OCI-LY7 (cell line): ENCODE measurements at regions not wholly inside any gene's neighbourhood (a gene's known extent, or its start where the extent isn't known, plus 50 kb on each side); places are given as distances from the start of the nearest gene placed in this dataset.

ENCODE experiments used
- BruUV-seq: library from RNA; stranded (reverse); fragments of 400-500 nt; replicated peaks from 2 replicates; lab custom pipeline; 2021; lab: Mats Ljungman, UMichigan
- CTCF ChIA-PET: fragments of 300-600 bp; sonication (Branson Sonifier 250); formaldehyde crosslinking; loops from one replicate; lab custom pipeline; 2022; ENCODE audit warnings: antibody characterized with exemption; ENCODE audit not compliant: unreplicated experiment; lab: Charles Lee
- POLR2A ChIA-PET: fragments of 300-600 bp; sonication (Branson Sonifier 250); formaldehyde crosslinking; loops from one replicate; lab custom pipeline; 2022; ENCODE audit warnings: antibody characterized with exemption; lab: Charles Lee
- DNase-seq: peaks from one replicate; pipeline ENCODE4 v3.0.0-alpha.2; 2015; ENCODE audit warnings: low spot score
- H2AFZ ChIP-seq: fragments of 200-600 bp; sonication (generic), shearing (Covaris generic); 2 replicates; pipeline ENCODE4 v1.6.1; 2014; ENCODE audit warnings: mild to moderate bottlenecking, antibody characterized with exemption, low read length, moderate library complexity
- H3K27ac ChIP-seq: fragments of 200-600 bp; sonication (generic); 2 replicates; pipeline ENCODE4 v1.5.1; 2014; ENCODE audit warnings: mixed run types, low read depth, mild to moderate bottlenecking, moderate library complexity, low read length, inconsistent platforms; ENCODE audit not compliant: poor library complexity, severe bottlenecking
- H3K36me3 ChIP-seq: fragments of 200-600 bp; sonication (generic); 2 replicates; pipeline ENCODE4 v1.6.1; 2014; ENCODE audit warnings: mild to moderate bottlenecking, antibody characterized with exemption, low read length, moderate library complexity, mixed read lengths; ENCODE audit not compliant: insufficient read depth
- H3K4me1 ChIP-seq: fragments of 200-600 bp; sonication (generic); 2 replicates; pipeline ENCODE4 v1.5.1; 2014; ENCODE audit warnings: mild to moderate bottlenecking, low read length; ENCODE audit not compliant: insufficient read depth, poor library complexity, severe bottlenecking
- H3K4me2 ChIP-seq: fragments of 200-600 bp; sonication (generic); 2 replicates; pipeline ENCODE4 v1.6.1; 2014; ENCODE audit warnings: mild to moderate bottlenecking, low read length
- H3K4me3 ChIP-seq: fragments of 200-600 bp; sonication (generic); 2 replicates; pipeline ENCODE4 v1.5.1; 2014; ENCODE audit warnings: mild to moderate bottlenecking, low read depth, low read length; ENCODE audit not compliant: poor library complexity, severe bottlenecking
- H3K79me2 ChIP-seq: fragments of 200-600 bp; sonication (generic); 2 replicates; pipeline ENCODE4 v1.6.1; 2016; ENCODE audit warnings: low read depth, mild to moderate bottlenecking, low read length, moderate library complexity, mixed read lengths; ENCODE audit not compliant: insufficient read depth
- H3K9me2 ChIP-seq: fragments of 200-600 bp; sonication (generic); 2 replicates; pipeline ENCODE4 v1.6.1; 2016; ENCODE audit warnings: mild to moderate bottlenecking, low read length, mixed read lengths; ENCODE audit not compliant: insufficient read depth
- H3K9me3 ChIP-seq: fragments of 200-600 bp; sonication (generic); 2 replicates; pipeline ENCODE4 v1.6.1; 2014; ENCODE audit warnings: mild to moderate bottlenecking, mixed run types, low read length, mixed read lengths
- H4K20me1 ChIP-seq: fragments of 200-600 bp; sonication (generic); 2 replicates; pipeline ENCODE4 v1.6.1; 2014; ENCODE audit warnings: mild to moderate bottlenecking, antibody characterized with exemption, low read length, moderate library complexity, mixed read lengths; ENCODE audit not compliant: insufficient read depth
- EZH2phosphoT487 ChIP-seq: fragments of 200-600 bp; sonication (generic); IDR thresholded peaks from 2 replicates; pipeline ENCODE4 v1.6.1; 2018; ENCODE audit warnings: low read depth, borderline replicate concordance, mild to moderate bottlenecking, mixed run types, antibody characterized with exemption, low read length, moderate library complexity, mixed read lengths
- intact Hi-C: fragments of 100-400 bp; cut with micrococcal nuclease; formaldehyde crosslinking; loops from one replicate; pipeline ENCODE4 v1.10.0; 2022; ENCODE audit not compliant: unreplicated experiment
- TF ChIP-seq, protein P1 (sequence below): fragments of 200-600 bp; sonication (generic); conservative IDR thresholded peaks from 2 replicates; pipeline ENCODE4 v1.5.1; 2014; ENCODE audit warnings: mild to moderate bottlenecking, antibody characterized with exemption, low read length, moderate library complexity, mixed read lengths

DNA sequence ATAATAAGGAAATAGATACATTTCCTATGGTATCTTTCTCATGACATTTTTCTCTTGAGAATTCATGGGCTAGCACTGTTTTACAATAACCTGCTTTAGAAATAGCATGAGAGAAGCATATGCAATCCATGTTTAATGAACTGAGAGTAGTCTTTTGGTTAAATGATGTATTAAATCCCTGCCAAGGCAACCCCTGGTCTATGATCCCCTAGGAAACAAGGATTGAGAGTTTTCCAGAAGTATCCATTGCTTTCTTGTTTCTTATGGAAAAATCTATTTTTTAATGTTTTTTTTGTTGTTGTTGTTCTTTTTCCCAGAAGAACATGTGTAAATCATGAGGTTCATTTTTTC, 390.5 kb upstream of the HSF2 start:
- POLR2A ChIA-PET = interaction anchor here (1.2 kb wide), 1 partner anchor 10 kb away, joined by 3 read pairs; no protein-coding TSS in a partner anchor
- H3K4me1 ChIP-seq = no peaks in the 10 kb centered on the region
- H3K36me3 ChIP-seq = no peaks in the 10 kb centered on the region
- no peak overlapping the region for H3K4me3 ChIP-seq
- H3K9me3 ChIP-seq = no peaks in the 10 kb centered on the region
- H4K20me1 ChIP-seq = no peaks in the 10 kb centered on the region
- no peak for DNase-seq
- TF ChIP-seq, protein P1, sequence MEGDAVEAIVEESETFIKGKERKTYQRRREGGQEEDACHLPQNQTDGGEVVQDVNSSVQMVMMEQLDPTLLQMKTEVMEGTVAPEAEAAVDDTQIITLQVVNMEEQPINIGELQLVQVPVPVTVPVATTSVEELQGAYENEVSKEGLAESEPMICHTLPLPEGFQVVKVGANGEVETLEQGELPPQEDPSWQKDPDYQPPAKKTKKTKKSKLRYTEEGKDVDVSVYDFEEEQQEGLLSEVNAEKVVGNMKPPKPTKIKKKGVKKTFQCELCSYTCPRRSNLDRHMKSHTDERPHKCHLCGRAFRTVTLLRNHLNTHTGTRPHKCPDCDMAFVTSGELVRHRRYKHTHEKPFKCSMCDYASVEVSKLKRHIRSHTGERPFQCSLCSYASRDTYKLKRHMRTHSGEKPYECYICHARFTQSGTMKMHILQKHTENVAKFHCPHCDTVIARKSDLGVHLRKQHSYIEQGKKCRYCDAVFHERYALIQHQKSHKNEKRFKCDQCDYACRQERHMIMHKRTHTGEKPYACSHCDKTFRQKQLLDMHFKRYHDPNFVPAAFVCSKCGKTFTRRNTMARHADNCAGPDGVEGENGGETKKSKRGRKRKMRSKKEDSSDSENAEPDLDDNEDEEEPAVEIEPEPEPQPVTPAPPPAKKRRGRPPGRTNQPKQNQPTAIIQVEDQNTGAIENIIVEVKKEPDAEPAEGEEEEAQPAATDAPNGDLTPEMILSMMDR = no peak
- TF ChIP-seq EZH2phosphoT487 = no peak
- no peaks in the 10 kb centered on the region for H3K9me2 ChIP-seq
- CTCF ChIA-PET = no interaction called here
- BruUV-seq = no TSS peak
- intact Hi-C loops = no loop called here
- no peak overlapping the region for H2AFZ ChIP-seq
- H3K4me2 ChIP-seq = no peak overlapping the region
- no peak overlapping the region for H3K27ac ChIP-seq
- no peaks in the 10 kb centered on the region for H3K79me2 ChIP-seq

DNA sequence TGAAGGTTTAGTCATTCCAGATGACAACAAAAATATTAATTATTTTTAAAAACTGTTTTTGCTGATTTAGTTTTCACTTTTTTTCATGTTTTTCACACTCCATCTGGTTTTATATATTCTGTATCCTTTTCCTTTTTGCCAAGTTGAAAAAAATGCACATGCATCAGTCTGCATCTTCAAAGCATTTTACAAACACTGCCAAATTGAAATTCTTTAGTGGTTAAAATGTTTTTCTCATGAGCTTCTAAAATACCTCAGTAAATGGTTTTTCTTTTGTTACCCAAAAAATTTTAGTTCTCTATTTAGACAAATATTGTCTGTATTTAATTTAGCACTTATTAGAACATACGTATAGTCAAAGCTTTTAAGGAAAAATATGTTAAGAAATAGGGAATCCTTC, 386.9 kb upstream of the HSF2 start:
- Histone ChIP-seq H3K9me3 (no peaks in the 10 kb centered on the region), H3K36me3 (no peaks in the 10 kb centered on the region), H3K27ac (no peak overlapping the region), H2AFZ (no peak overlapping the region), H3K4me1 (no peaks in the 10 kb centered on the region), H3K4me3 (no peak overlapping the region), H3K4me2 (no peak overlapping the region), H3K79me2 (no peaks in the 10 kb centered on the region), H4K20me1 (no peaks in the 10 kb centered on the region), H3K9me2 (no peaks in the 10 kb centered on the region)
- no peak for TF ChIP-seq EZH2phosphoT487
- TF ChIP-seq, protein P1 = no peak
- no TSS peak for BruUV-seq
- intact Hi-C loops = no loop called here
- no peak for DNase-seq
- ChIA-PET CTCF (no interaction called here), POLR2A (no interaction called here)

DNA sequence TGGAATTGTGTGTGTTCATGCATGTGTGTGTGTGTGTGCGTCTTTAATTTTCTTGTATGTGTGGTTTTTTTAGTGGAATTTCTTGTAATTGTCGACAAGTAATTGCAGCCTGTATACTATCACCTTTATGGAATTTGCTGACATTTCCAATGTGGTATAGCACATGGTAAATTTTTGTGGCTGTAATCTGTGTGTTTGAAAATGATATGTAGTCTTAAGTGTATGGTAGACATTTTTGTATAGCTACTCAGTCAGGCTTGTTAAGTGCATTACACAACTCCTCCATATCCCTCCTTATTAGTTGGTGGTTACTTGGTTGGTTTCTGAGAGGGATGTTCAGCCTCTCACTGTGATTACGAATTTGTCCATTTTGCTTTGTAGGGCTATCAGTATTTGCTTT, 384.5 kb upstream of the HSF2 start:
- Histone ChIP-seq H3K27ac (no peak overlapping the region), H3K79me2 (no peaks in the 10 kb centered on the region), H2AFZ (no peak overlapping the region), H3K9me2 (no peaks in the 10 kb centered on the region), H4K20me1 (no peaks in the 10 kb centered on the region), H3K4me2 (no peak overlapping the region), H3K4me3 (no peak overlapping the region), H3K9me3 (no peaks in the 10 kb centered on the region), H3K4me1 (no peaks in the 10 kb centered on the region), H3K36me3 (no peaks in the 10 kb centered on the region)
- no peak for DNase-seq
- POLR2A ChIA-PET = no interaction called here
- BruUV-seq = no TSS peak
- intact Hi-C loops = no loop called here
- TF ChIP-seq, protein P1 = no peak
- TF ChIP-seq EZH2phosphoT487 = no peak
- CTCF ChIA-PET = no interaction called here
